GM13976 (cell line): ENCODE measurements at regions not wholly inside any gene's neighbourhood (a gene's known extent, or its start where the extent isn't known, plus 50 kb on each side); places are given as distances from the start of the nearest gene placed in this dataset.

Experiments used
- DNase-seq: peaks from one replicate; pipeline ENCODE4 v3.0.0; 2012; ENCODE audit warnings: low spot score
- CTCF ChIP-seq: IDR thresholded peaks from 2 replicates; pipeline ENCODE4 v1.5.1; 2012; ENCODE audit warnings: borderline replicate concordance, mild to moderate bottlenecking; ENCODE audit not compliant: insufficient read depth; ENCODE audit errors: extremely low read depth, missing control alignments, control extremely low read depth
- in situ Hi-C: fragments of 300-500 bp; cut with MboI; formaldehyde crosslinking; loops from one replicate; pipeline ENCODE4 v1.12.0; 2022; ENCODE audit warnings: low sequenced_read_pairs, mixed read lengths, inconsistent platforms; ENCODE audit not compliant: unreplicated experiment

GRCh38 chr5:26791433-26791832 is 247.0 kb downstream of the CDH9 start:
- in situ Hi-C loops: no loop called here
- TF ChIP-seq CTCF: no peak
- DNase-seq: no peak

- no peak for DNase-seq
- no peak for TF ChIP-seq CTCF
- in situ Hi-C loops: no loop called here
These were observed 247.4 kb downstream of the CDH9 start for GRCh38 chr5:26791021-26791420.

GRCh38 chr5:26763215-26763614 is 275.2 kb downstream of the CDH9 start:
- in situ Hi-C loops: no loop called here
- no peak for DNase-seq
- no peak for TF ChIP-seq CTCF

GRCh38 chr5:26761446-26761845 is 276.9 kb downstream of the CDH9 start:
- in situ Hi-C loops: no loop called here

GRCh38 chr5:26761045-26761444 is 277.3 kb downstream of the CDH9 start:
- no peak for TF ChIP-seq CTCF
- in situ Hi-C loops: no loop called here
- DNase-seq: no peak

More at GRCh38 chr5:26761446-26761845, 276.9 kb downstream of the CDH9 start:
- no peak for DNase-seq
- no peak for TF ChIP-seq CTCF

- TF ChIP-seq CTCF: no peak
- DNase-seq: no peak
- in situ Hi-C loops: no loop called here
These were observed 280.4 kb downstream of the CDH9 start for GRCh38 chr5:26757941-26758340.

- no peak for TF ChIP-seq CTCF
- no peak for DNase-seq
- in situ Hi-C loops: no loop called here
These were observed 288.6 kb downstream of the CDH9 start for GRCh38 chr5:26749829-26750228.
